ENCODE measurements at regions not wholly inside any gene's neighbourhood (a gene's known extent, or its start where the extent isn't known, plus 50 kb on each side); places are given as distances from the start of the nearest gene placed in this dataset.

GRCh38 chr3:110133971-110134370, 796.6 kb upstream of the DPPA4 start:
- no peak overlapping the region for H3K4me3 ChIP-seq
- H3K4me2 ChIP-seq = no peak overlapping the region
- no peak overlapping the region for H2AFZ ChIP-seq
- no peaks in the 10 kb centered on the region for H3K36me3 ChIP-seq (replicated peaks; ENCODE audit: insufficient read depth, low read depth)
- TF ChIP-seq EZH2phosphoT487 (IDR thresholded peaks at IDR 0.05; ENCODE audit: low read depth, severe bottlenecking, unreplicated experiment) (no peak), CTCF (IDR thresholded peaks at IDR 0.05; ENCODE audit: poor library complexity) (no peak), EZH2 (IDR thresholded peaks at IDR 0.05; ENCODE audit: borderline replicate concordance) (no peak)
- no peaks in the 10 kb centered on the region for H3K4me1 ChIP-seq (ENCODE audit: insufficient read depth)
- no peaks in the 10 kb centered on the region for H3K9me3 ChIP-seq (ENCODE audit: low read depth)
- no peaks in the 10 kb centered on the region for H3K27me3 ChIP-seq
- H4K20me1 ChIP-seq (ENCODE audit: insufficient read depth, poor library complexity, severe bottlenecking) = no peaks in the 10 kb centered on the region
- no peaks in the 10 kb centered on the region for H3K79me2 ChIP-seq
- DNase-seq (ENCODE audit: low spot score) = no peak
- no peak overlapping the region for H3K27ac ChIP-seq
- H3K9me2 ChIP-seq (replicated peaks; ENCODE audit: insufficient read depth) = no peaks in the 10 kb centered on the region
- WGBS (ENCODE audit: low lambda C conversion rate, missing lambda C conversion rate) = 94% methylated on average over 2 of the region's 2 CpGs

- H3K4me1 ChIP-seq (ENCODE audit: insufficient read depth) = no peaks in the 10 kb centered on the region
- H3K79me2 ChIP-seq = no peaks in the 10 kb centered on the region
- H3K4me3 ChIP-seq = no peak overlapping the region
- no peaks in the 10 kb centered on the region for H3K9me2 ChIP-seq (replicated peaks; ENCODE audit: insufficient read depth)
- no peak for TF ChIP-seq CTCF (IDR thresholded peaks at IDR 0.05; ENCODE audit: poor library complexity)
- no peak for TF ChIP-seq EZH2phosphoT487 (IDR thresholded peaks at IDR 0.05; ENCODE audit: low read depth, severe bottlenecking, unreplicated experiment)
- no peak for TF ChIP-seq EZH2 (IDR thresholded peaks at IDR 0.05; ENCODE audit: borderline replicate concordance)
- no peak for DNase-seq (ENCODE audit: low spot score)
- H4K20me1 ChIP-seq (ENCODE audit: insufficient read depth, poor library complexity, severe bottlenecking) = no peaks in the 10 kb centered on the region
- 79% methylated on average over 4 of the region's 4 CpGs for WGBS (ENCODE audit: low lambda C conversion rate, missing lambda C conversion rate)
- no peaks in the 10 kb centered on the region for H3K27me3 ChIP-seq
- H3K4me2 ChIP-seq = no peak overlapping the region
- H3K9me3 ChIP-seq (ENCODE audit: low read depth) = no peaks in the 10 kb centered on the region
- H3K27ac ChIP-seq = no peak overlapping the region
- H3K36me3 ChIP-seq (replicated peaks; ENCODE audit: insufficient read depth, low read depth) = no peaks in the 10 kb centered on the region
- no peak overlapping the region for H2AFZ ChIP-seq
These were observed 801.7 kb upstream of the DPPA4 start for GRCh38 chr3:110139048-110139447.

GRCh38 chr3:110139821-110140220, 802.5 kb upstream of the DPPA4 start:
- no peak for DNase-seq (ENCODE audit: low spot score)
- Histone ChIP-seq H3K36me3 (replicated peaks; ENCODE audit: insufficient read depth, low read depth) (no peaks in the 10 kb centered on the region), H2AFZ (no peak overlapping the region), H3K4me3 (no peak overlapping the region), H3K9me3 (ENCODE audit: low read depth) (no peaks in the 10 kb centered on the region), H3K4me1 (ENCODE audit: insufficient read depth) (no peaks in the 10 kb centered on the region), H3K9me2 (replicated peaks; ENCODE audit: insufficient read depth) (no peaks in the 10 kb centered on the region), H3K4me2 (no peak overlapping the region), H3K27ac (no peak overlapping the region), H4K20me1 (ENCODE audit: insufficient read depth, poor library complexity, severe bottlenecking) (no peaks in the 10 kb centered on the region), H3K27me3 (no peaks in the 10 kb centered on the region), H3K79me2 (no peaks in the 10 kb centered on the region)
- 82% methylated on average over 2 of the region's 2 CpGs for WGBS (ENCODE audit: low lambda C conversion rate, missing lambda C conversion rate)
- no peak for TF ChIP-seq EZH2phosphoT487 (IDR thresholded peaks at IDR 0.05; ENCODE audit: low read depth, severe bottlenecking, unreplicated experiment)
- TF ChIP-seq CTCF (IDR thresholded peaks at IDR 0.05; ENCODE audit: poor library complexity) = no peak
- no peak for TF ChIP-seq EZH2 (IDR thresholded peaks at IDR 0.05; ENCODE audit: borderline replicate concordance)

- TF ChIP-seq EZH2 (IDR thresholded peaks at IDR 0.05; ENCODE audit: borderline replicate concordance) = no peak
- no peak for TF ChIP-seq EZH2phosphoT487 (IDR thresholded peaks at IDR 0.05; ENCODE audit: low read depth, severe bottlenecking, unreplicated experiment)
- no peak for TF ChIP-seq CTCF (IDR thresholded peaks at IDR 0.05; ENCODE audit: poor library complexity)
- Histone ChIP-seq H4K20me1 (ENCODE audit: insufficient read depth, poor library complexity, severe bottlenecking) (no peaks in the 10 kb centered on the region), H3K36me3 (replicated peaks; ENCODE audit: insufficient read depth, low read depth) (no peaks in the 10 kb centered on the region)
These were observed 812.4 kb upstream of the DPPA4 start for GRCh38 chr3:110149763-110150162.

More at GRCh38 chr3:110149763-110150162, 812.4 kb upstream of the DPPA4 start:
- no peak overlapping the region for H3K4me3 ChIP-seq
- no peaks in the 10 kb centered on the region for H3K79me2 ChIP-seq
- no peak overlapping the region for H3K27ac ChIP-seq
- no peaks in the 10 kb centered on the region for H3K9me3 ChIP-seq (ENCODE audit: low read depth)
- H3K9me2 ChIP-seq (replicated peaks; ENCODE audit: insufficient read depth) = no peaks in the 10 kb centered on the region
- no peak overlapping the region for H2AFZ ChIP-seq
- H3K27me3 ChIP-seq = no peaks in the 10 kb centered on the region
- DNase-seq (ENCODE audit: low spot score) = no peak
- no peaks in the 10 kb centered on the region for H3K4me1 ChIP-seq (ENCODE audit: insufficient read depth)
- no peak overlapping the region for H3K4me2 ChIP-seq
